AG09319 (cell line): ENCODE measurements at regions not wholly inside any gene's neighbourhood (a gene's known extent, or its start where the extent isn't known, plus 50 kb on each side); places are given as distances from the start of the nearest gene placed in this dataset.

ENCODE experiments used
- DNase-seq: peaks from one replicate; pipeline ENCODE4 v3.0.0-alpha.2; 2010; ENCODE audit warnings: low read depth; ENCODE audit errors: extremely low read depth
- TF ChIP-seq, protein P1 (sequence below): IDR thresholded peaks from 2 replicates; pipeline ENCODE4 v1.5.1; 2011; ENCODE audit warnings: low read depth, mild to moderate bottlenecking, inconsistent platforms, low read length, moderate library complexity

- DNase-seq, result peak; percentile 69
- TF ChIP-seq, protein P1, sequence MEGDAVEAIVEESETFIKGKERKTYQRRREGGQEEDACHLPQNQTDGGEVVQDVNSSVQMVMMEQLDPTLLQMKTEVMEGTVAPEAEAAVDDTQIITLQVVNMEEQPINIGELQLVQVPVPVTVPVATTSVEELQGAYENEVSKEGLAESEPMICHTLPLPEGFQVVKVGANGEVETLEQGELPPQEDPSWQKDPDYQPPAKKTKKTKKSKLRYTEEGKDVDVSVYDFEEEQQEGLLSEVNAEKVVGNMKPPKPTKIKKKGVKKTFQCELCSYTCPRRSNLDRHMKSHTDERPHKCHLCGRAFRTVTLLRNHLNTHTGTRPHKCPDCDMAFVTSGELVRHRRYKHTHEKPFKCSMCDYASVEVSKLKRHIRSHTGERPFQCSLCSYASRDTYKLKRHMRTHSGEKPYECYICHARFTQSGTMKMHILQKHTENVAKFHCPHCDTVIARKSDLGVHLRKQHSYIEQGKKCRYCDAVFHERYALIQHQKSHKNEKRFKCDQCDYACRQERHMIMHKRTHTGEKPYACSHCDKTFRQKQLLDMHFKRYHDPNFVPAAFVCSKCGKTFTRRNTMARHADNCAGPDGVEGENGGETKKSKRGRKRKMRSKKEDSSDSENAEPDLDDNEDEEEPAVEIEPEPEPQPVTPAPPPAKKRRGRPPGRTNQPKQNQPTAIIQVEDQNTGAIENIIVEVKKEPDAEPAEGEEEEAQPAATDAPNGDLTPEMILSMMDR, result no peak
These were observed 233.3 kb downstream of the CCDC59 start for GRCh38 chr12:82124711-82125380.

DNA sequence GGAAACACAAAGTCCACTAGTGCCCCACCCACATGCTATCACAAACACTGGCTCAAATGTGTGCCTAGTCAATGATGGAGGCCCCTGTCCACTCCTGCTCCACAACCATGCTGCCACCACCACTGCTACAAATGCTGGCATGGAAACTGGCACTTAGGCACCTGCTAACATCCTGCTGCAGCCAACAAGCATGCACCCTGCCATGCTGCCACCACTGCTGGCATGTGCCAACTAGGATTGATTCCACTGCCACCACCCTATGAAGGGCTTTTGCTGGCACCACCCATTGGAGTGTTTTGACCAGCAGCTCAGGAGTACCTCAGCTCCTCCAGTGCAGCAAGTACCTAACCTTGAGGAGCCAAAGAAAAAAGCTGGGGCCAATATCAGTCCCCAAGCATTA is 236.6 kb downstream of the CCDC59 start:
- DNase-seq, result no peak
- TF ChIP-seq, protein P1, result no peak

- no peak for DNase-seq
- TF ChIP-seq, protein P1, result no peak
These were observed 237.3 kb downstream of the CCDC59 start for GRCh38 chr12:82120901-82121300.

DNA sequence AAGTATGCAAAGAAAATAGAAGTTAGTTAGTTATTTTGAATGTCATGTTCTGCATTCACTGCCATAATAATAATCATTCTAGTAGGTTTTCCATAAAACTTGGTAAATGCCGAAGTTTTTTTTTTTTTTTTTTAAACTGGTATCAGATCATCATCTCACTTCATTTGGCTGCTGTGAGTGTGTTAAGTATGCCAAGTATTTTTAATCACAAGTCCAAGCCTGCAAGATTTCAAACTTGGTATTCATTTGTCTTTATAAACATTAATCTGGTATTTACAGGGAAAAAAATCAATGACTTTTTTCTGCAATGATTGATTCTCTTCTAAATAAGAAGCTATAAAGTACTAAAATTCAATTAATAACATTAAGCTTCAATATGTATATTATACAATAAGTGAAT is 248.9 kb downstream of the CCDC59 start:
- TF ChIP-seq, protein P1, result no peak
- no peak for DNase-seq

GRCh38 chr12:82108615-82109014 is 249.6 kb downstream of the CCDC59 start:
- TF ChIP-seq, protein P1, result no peak
- DNase-seq, result no peak

- DNase-seq, result no peak
- TF ChIP-seq, protein P1, result no peak
These were observed 259.0 kb downstream of the CCDC59 start for GRCh38 chr12:82099216-82099615.

- TF ChIP-seq, protein P1, result no peak
- no peak for DNase-seq
These were observed 260.3 kb downstream of the CCDC59 start for GRCh38 chr12:82097877-82098276.
